BJ (cell line): ENCODE measurements at regions not wholly inside any gene's neighbourhood (a gene's known extent, or its start where the extent isn't known, plus 50 kb on each side); places are given as distances from the start of the nearest gene placed in this dataset.
A peak's percentile ranks its signal among the peaks of the same experiment; 100 is the strongest.

ENCODE experiments used
- CTCF ChIA-PET: fragments of 350-600 bp; formaldehyde crosslinking; extraction: SDS; loops from one replicate; lab custom pipeline; 2021; ENCODE audit warnings: antibody characterized with exemption, inconsistent platforms; lab: Yijun Ruan, JAX
- POLR2A ChIA-PET: fragments of 300-600 bp; sonication (Branson Sonifier 250); formaldehyde crosslinking; extraction: SDS; loops from one replicate; lab custom pipeline; 2021; ENCODE audit warnings: antibody characterized with exemption; lab: Charles Lee
- DNase-seq: peaks from one replicate; pipeline ENCODE4 v3.0.0-alpha.2; 2011; ENCODE audit warnings: low read depth
- H3K27me3 ChIP-seq: 2 replicates; pipeline ENCODE4 v1.6.0; 2011; ENCODE audit warnings: low read length; ENCODE audit not compliant: control insufficient read depth, insufficient read depth
- H3K36me3 ChIP-seq: 2 replicates; pipeline ENCODE4 v1.5.1; 2011; ENCODE audit warnings: low read length; ENCODE audit not compliant: control insufficient read depth, insufficient read depth
- H3K4me3 ChIP-seq: 2 replicates; pipeline ENCODE4 v1.5.1; 2011; ENCODE audit warnings: low read depth, mild to moderate bottlenecking, control low read depth, low read length
- CTCF ChIP-seq: IDR thresholded peaks from 2 replicates; pipeline ENCODE4 v1.5.1; 2011; ENCODE audit warnings: low read depth, mild to moderate bottlenecking, control low read depth, inconsistent platforms, low read length, moderate library complexity; ENCODE audit not compliant: insufficient read depth

GRCh38 chr4:89588421-89588820, 248.5 kb downstream of the SNCA start:
- ChIA-PET CTCF (no interaction called here), POLR2A (no interaction called here)
- no peak for TF ChIP-seq CTCF
- Histone ChIP-seq H3K27me3 (no peaks in the 10 kb centered on the region), H3K36me3 (no peaks in the 10 kb centered on the region), H3K4me3 (no peak overlapping the region)
- DNase-seq, result no peak

GRCh38 chr4:89587364-89587763, 249.6 kb downstream of the SNCA start:
- CTCF ChIA-PET, result interaction anchor here (1.3 to 1.6 kb wide), 3 partner anchors 99 to 281 kb away, joined by 3 to 4 read pairs (median 3); no protein-coding TSS in a partner anchor

GRCh38 chr4:89586864-89587263, 250.1 kb downstream of the SNCA start:
- Histone ChIP-seq H3K27me3 (no peaks in the 10 kb centered on the region), H3K36me3 (no peaks in the 10 kb centered on the region), H3K4me3 (no peak overlapping the region)
- POLR2A ChIA-PET, result no interaction called here
- CTCF ChIA-PET, result interaction anchor here (1.3 to 1.6 kb wide), 3 partner anchors 99 to 282 kb away, joined by 3 to 4 read pairs (median 3); no protein-coding TSS in a partner anchor
- 0 out of 2 replicates have a peak, but pooled peaks have one; percentile 3 for TF ChIP-seq CTCF
- DNase-seq, result no peak

More at GRCh38 chr4:89587364-89587763, 249.6 kb downstream of the SNCA start:
- DNase-seq, result no peak
- POLR2A ChIA-PET, result no interaction called here
- Histone ChIP-seq H3K36me3 (no peaks in the 10 kb centered on the region), H3K4me3 (no peak overlapping the region), H3K27me3 (no peaks in the 10 kb centered on the region)
- TF ChIP-seq CTCF, result no peak

- Histone ChIP-seq H3K4me3 (no peak overlapping the region), H3K27me3 (no peaks in the 10 kb centered on the region), H3K36me3 (no peaks in the 10 kb centered on the region)
- ChIA-PET CTCF (interaction anchor here (1.3 to 1.6 kb wide), 3 partner anchors 98 to 282 kb away, joined by 3 to 4 read pairs (median 3); no protein-coding TSS in a partner anchor), POLR2A (no interaction called here)
- no peak for TF ChIP-seq CTCF
- DNase-seq, result no peak
Observed at GRCh38 chr4:89586318-89586717, 250.6 kb downstream of the SNCA start.

GRCh38 chr4:89582756-89583505, 254.0 kb downstream of the SNCA start:
- no peak for DNase-seq
- H3K27me3 ChIP-seq, result no peaks in the 10 kb centered on the region
- no peak for TF ChIP-seq CTCF
- CTCF ChIA-PET, result no interaction called here
- no peak overlapping the region for H3K4me3 ChIP-seq
- H3K36me3 ChIP-seq, result no peaks in the 10 kb centered on the region
- POLR2A ChIA-PET, result no interaction called here
